NCI-H2107 (cell line): ENCODE measurements at regions not wholly inside any gene's neighbourhood (a gene's known extent, or its start where the extent isn't known, plus 50 kb on each side); places are given as distances from the start of the nearest gene placed in this dataset.

ENCODE experiments used
- DNase-seq: peaks from one replicate; lab custom pipeline; 2025; lab: John Stamatoyannopoulos, UW

- no peak for DNase-seq
Measured at GRCh38 chr6:88236612-88237360, 70.6 kb upstream of the CNR1 start.

- DNase-seq, result no peak
Measured at GRCh38 chr6:88232753-88233152, 66.6 kb upstream of the CNR1 start.

GRCh38 chr6:88223298-88223697, 57.2 kb upstream of the CNR1 start:
- DNase-seq, result no peak

- no peak for DNase-seq
Measured at GRCh38 chr6:88220493-88220892, 54.3 kb upstream of the CNR1 start.

GRCh38 chr6:88216182-88216581, 50.0 kb upstream of the CNR1 start:
- no peak for DNase-seq
